ENCODE measurements at regions not wholly inside any gene's neighbourhood (a gene's known extent, or its start where the extent isn't known, plus 50 kb on each side); places are given as distances from the start of the nearest gene placed in this dataset.

GRCh38 chr1:163875200-163875926 is 553.6 kb downstream of the NUF2 start:
- Histone ChIP-seq H4K20me1 (ENCODE audit: insufficient read depth) (no peaks in the 10 kb centered on the region), H3K9me2 (ENCODE audit: insufficient read depth) (no peaks in the 10 kb centered on the region), H3K9me3 (ENCODE audit: control insufficient read depth in 1 of 2, insufficient read depth in 1 of 2, low read depth in 1 of 2, low read length in 2 of 2) (no peaks in the 10 kb centered on the region), H3K4me2 (ENCODE audit: low read length) (no peak overlapping the region), H3K27ac (ENCODE audit: low read depth, low read length) (no peak overlapping the region), H3K4me1 (ENCODE audit: control insufficient read depth in 1 of 2, insufficient read depth in 2 of 2, low read length in 2 of 2) (no peaks in the 10 kb centered on the region), H2AFZ (ENCODE audit: low read depth, low read length, poor library complexity, severe bottlenecking) (no peak overlapping the region), H3K9ac (ENCODE audit: low read length) (no peak overlapping the region), H3K79me2 (ENCODE audit: insufficient read depth, low read length) (no peaks in the 10 kb centered on the region), H3K36me3 (ENCODE audit: control insufficient read depth in 1 of 2, insufficient read depth in 2 of 2, low read length in 2 of 2) (no peaks in the 10 kb centered on the region), H3K27me3 (ENCODE audit: insufficient read depth, low read length) (no peaks in the 10 kb centered on the region), H3K4me3 (replicated peaks in 1 of 2; ENCODE audit: low read depth in 1 of 2, low read length in 2 of 2) (no peak overlapping the region)
- intact Hi-C loops (cut with micrococcal nuclease) = loop anchor here (10.0 kb wide), 1 partner anchor 341 kb away; no protein-coding TSS in a partner anchor
- ChIA-PET POLR2A (no interaction called here), RAD21 (ENCODE audit: low non-redundant PET in 1 of 2, low total read pairs in 2 of 2, uncharacterized antibody in 2 of 2, unreplicated experiment in 2 of 2) (no interaction called here), CTCF (no interaction called here)
- TF ChIP-seq ATF3 (IDR thresholded peaks at IDR 0.05) (no peak), ELF1 (IDR thresholded peaks at IDR 0.05; ENCODE audit: borderline replicate concordance, low read depth) (no peak), FOSL1 (IDR thresholded peaks at IDR 0.05; ENCODE audit: low read depth) (no peak), EZH2 (IDR thresholded peaks at IDR 0.05) (no peak), POLR2AphosphoS5 (IDR thresholded peaks at IDR 0.05; ENCODE audit: low read depth, low read length) (no peak), SIN3A (IDR thresholded peaks at IDR 0.05; ENCODE audit: low read depth) (no peak), RAD21 (IDR thresholded peaks at IDR 0.05; ENCODE audit: low read depth) (no peak), TCF7L2 (IDR thresholded peaks at IDR 0.05; ENCODE audit: borderline replicate concordance, extremely low read depth, insufficient read depth, insufficient read length) (no peak), EGR1 (IDR thresholded peaks at IDR 0.05; ENCODE audit: low read depth) (no peak), SRF (IDR thresholded peaks at IDR 0.05; ENCODE audit: low read depth) (no peak)
- ATAC-seq (no peak), DNase-seq (ENCODE audit: low read depth, low spot score) (no peak)
- BruUV-seq (replicated peaks) = no TSS peak

- H3K9me2 ChIP-seq (ENCODE audit: insufficient read depth) = no peaks in the 10 kb centered on the region
- POLR2A ChIA-PET = no interaction called here
- no peaks in the 10 kb centered on the region for H3K79me2 ChIP-seq (ENCODE audit: insufficient read depth, low read length)
- no peaks in the 10 kb centered on the region for H3K9me3 ChIP-seq (ENCODE audit: control insufficient read depth in 1 of 2, insufficient read depth in 1 of 2, low read depth in 1 of 2, low read length in 2 of 2)
- no peak overlapping the region for H3K27ac ChIP-seq (ENCODE audit: low read depth, low read length)
- no peak for DNase-seq (ENCODE audit: low read depth, low spot score)
- H2AFZ ChIP-seq (ENCODE audit: low read depth, low read length, poor library complexity, severe bottlenecking) = no peak overlapping the region
- no peak for TF ChIP-seq POLR2A (IDR thresholded peaks at IDR 0.05; ENCODE audit: borderline replicate concordance, extremely low read depth, insufficient read depth, insufficient read length)
- TF ChIP-seq ATF3 (IDR thresholded peaks at IDR 0.05) = no peak
- no peak for TF ChIP-seq ELF1 (IDR thresholded peaks at IDR 0.05; ENCODE audit: borderline replicate concordance, low read depth)
- TF ChIP-seq ZFX (IDR thresholded peaks at IDR 0.05) = no peak
- TF ChIP-seq RAD21 (IDR thresholded peaks at IDR 0.05; ENCODE audit: low read depth) = no peak
- no peak for TF ChIP-seq EZH2phosphoT487 (IDR thresholded peaks at IDR 0.05; ENCODE audit: borderline replicate concordance)
- TF ChIP-seq JUND (IDR thresholded peaks at IDR 0.05) = no peak
- TF ChIP-seq CBX3 (IDR thresholded peaks at IDR 0.05; ENCODE audit: low read depth) = no peak
- no peak for TF ChIP-seq SRF (IDR thresholded peaks at IDR 0.05; ENCODE audit: low read depth)
- no peak for TF ChIP-seq TCF7L2 (IDR thresholded peaks at IDR 0.05; ENCODE audit: borderline replicate concordance, extremely low read depth, insufficient read depth, insufficient read length)
- TF ChIP-seq SIN3A (IDR thresholded peaks at IDR 0.05; ENCODE audit: low read depth) = no peak
- TF ChIP-seq CTCF (IDR thresholded peaks at IDR 0.05 in 2 of 3, conservative IDR thresholded peaks at IDR 0.05 in 1 of 3; ENCODE audit: borderline replicate concordance in 1 of 3, insufficient read depth in 1 of 3, low read depth in 2 of 3, low read length in 2 of 3) = no peak
- H3K4me3 ChIP-seq (replicated peaks in 1 of 2; ENCODE audit: low read depth in 1 of 2, low read length in 2 of 2) = no peak overlapping the region
- RAD21 ChIA-PET (ENCODE audit: low non-redundant PET in 1 of 2, low total read pairs in 2 of 2, uncharacterized antibody in 2 of 2, unreplicated experiment in 2 of 2) = no interaction called here
- ATAC-seq = no peak
- CTCF ChIA-PET = no interaction called here
- no peaks in the 10 kb centered on the region for H3K36me3 ChIP-seq (ENCODE audit: control insufficient read depth in 1 of 2, insufficient read depth in 2 of 2, low read length in 2 of 2)
- intact Hi-C loops (cut with micrococcal nuclease) = loop anchor here (10.0 kb wide), 1 partner anchor 341 kb away; no protein-coding TSS in a partner anchor
- BruUV-seq (replicated peaks) = no TSS peak
- no peaks in the 10 kb centered on the region for H4K20me1 ChIP-seq (ENCODE audit: insufficient read depth)
- H3K9ac ChIP-seq (ENCODE audit: low read length) = no peak overlapping the region
- H3K4me2 ChIP-seq (ENCODE audit: low read length) = no peak overlapping the region
- no peaks in the 10 kb centered on the region for H3K4me1 ChIP-seq (ENCODE audit: control insufficient read depth in 1 of 2, insufficient read depth in 2 of 2, low read length in 2 of 2)
- H3K27me3 ChIP-seq (ENCODE audit: insufficient read depth, low read length) = no peaks in the 10 kb centered on the region
Measured at GRCh38 chr1:163875927-163876320, 554.2 kb downstream of the NUF2 start.

Data from HCT116 (cell line).